HG03280 (cell line): ENCODE measurements at regions not wholly inside any gene's neighbourhood (a gene's known extent, or its start where the extent isn't known, plus 50 kb on each side); places are given as distances from the start of the nearest gene placed in this dataset.
"Not testable (repeated sequence)": the region's sequence is repeated elsewhere in the genome, so short reads cannot be mapped to it uniquely, and the experiment has no call there.

Experiments
- ATAC-seq: cut with Tn5 transposase; IDR thresholded peaks from one replicate; pipeline ENCODE4 v1.9.1; 2021; ENCODE audit warnings: mild to moderate bottlenecking, moderate library complexity; ENCODE audit not compliant: unreplicated experiment

GRCh38 chr7:80082213-80082612 is 52.4 kb upstream of the GNAI1 start:
- no peak for ATAC-seq

- ATAC-seq = no peak
Measured at GRCh38 chr7:80078886-80079285, 55.7 kb upstream of the GNAI1 start.

DNA sequence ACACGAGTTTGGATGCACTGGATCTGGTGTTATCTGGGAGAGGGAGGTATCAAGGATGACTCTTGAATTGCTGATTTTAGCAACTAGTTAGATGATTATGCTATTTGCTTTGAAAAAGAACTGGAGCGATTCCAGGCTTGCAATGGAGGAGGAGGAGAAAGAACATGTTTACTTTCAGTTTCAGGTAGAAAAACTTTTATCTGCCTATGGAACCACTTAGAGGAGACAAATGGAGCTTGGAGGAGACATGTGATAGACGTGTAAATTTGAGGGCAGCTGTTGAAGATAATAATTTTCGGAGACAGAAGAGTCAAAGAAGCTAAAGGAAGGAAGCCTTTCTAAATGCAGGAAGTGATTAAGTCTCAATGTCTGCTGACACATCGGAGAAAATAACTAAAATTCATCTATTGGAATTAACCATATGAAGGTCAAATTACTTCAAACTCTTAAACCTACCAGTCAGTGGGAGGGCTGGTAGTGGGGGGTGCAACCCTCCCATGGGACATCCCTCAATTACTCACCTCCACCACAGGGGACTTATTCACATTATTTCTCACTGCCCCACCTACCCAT is 56.4 kb upstream of the GNAI1 start:
- ATAC-seq = no peak

DNA sequence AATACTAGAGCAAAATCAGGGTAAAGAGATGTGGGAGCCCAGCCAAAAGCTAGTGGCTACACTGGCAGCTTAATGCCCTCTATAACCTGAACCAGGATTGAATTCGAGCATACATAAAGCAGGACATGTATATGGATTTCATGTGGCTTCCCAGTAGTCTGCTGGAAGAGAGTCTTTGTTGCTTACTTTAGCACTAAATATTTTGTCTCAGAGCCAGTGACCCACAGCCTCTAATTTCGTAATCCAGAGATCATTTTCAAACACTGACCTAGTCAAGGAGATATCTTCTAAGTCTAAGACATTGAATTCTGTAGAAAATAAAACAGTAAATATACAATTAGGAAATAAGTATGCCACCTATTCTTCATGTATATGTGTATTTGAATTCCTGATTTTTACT is 64.2 kb upstream of the GNAI1 start:
- no peak for ATAC-seq

GRCh38 chr7:80066639-80067038 is 68.0 kb upstream of the GNAI1 start:
- no peak for ATAC-seq

- no peak for ATAC-seq
Measured at GRCh38 chr7:80063834-80064233, 70.8 kb upstream of the GNAI1 start.

- no peak for ATAC-seq
Measured at GRCh38 chr7:80060218-80060806, 74.3 kb upstream of the GNAI1 start.

DNA sequence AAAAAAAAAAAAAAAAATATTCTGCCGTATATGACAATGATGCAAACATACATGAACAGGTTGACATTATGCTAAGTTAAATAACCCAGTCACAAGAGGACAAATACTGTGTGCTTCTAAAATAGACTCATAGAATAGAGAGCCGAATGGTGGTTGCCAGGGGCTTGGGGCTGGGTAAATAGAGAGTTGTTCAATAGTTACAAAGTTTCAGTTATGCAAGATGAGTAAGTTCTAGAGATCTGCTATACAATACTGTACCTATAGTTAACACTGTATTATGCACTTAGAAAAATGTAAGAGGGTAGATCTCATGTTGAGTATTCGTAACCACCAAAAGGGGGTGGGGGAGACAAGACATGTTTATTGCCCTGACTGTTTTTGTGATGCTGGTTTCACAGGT is 77.1 kb upstream of the GNAI1 start:
- no peak for ATAC-seq

DNA sequence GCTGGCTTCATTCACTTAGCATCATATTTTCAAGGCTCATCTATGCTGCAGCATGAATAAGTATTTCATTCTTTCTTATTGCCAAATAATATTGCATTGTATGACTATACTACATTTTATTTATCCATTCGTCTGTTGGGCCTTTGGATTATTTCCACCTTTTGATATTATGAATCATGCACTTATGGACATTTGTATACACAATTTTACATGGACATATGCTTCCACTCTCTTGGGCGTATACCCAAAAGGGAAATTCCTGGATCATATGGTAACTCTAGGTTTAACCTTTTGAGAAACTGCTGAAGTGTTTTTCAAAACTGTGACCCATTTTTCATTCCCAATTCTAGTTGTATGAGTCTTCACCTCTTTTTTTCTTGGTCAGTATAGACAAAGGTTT is 80.3 kb upstream of the GNAI1 start:
- no peak for ATAC-seq

DNA sequence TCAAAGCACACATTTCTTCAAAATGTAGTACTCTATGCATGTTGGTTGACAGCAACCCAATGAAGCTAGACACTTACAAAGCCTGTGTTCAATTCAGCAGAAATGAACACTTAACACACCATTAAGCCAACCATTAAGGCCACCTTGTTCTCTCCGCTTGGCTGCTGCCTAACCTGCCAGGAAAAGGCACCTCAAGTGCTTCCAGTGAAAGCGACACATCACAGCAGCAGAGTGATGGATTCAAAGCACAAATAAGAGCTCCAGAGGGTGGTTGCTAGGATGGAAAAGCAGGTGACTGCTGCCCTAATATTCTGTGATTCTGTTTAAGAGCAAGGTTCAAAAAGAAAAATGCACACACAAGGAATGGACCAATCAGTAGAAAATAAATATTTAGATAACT is 81.5 kb upstream of the GNAI1 start:
- ATAC-seq = no peak

DNA sequence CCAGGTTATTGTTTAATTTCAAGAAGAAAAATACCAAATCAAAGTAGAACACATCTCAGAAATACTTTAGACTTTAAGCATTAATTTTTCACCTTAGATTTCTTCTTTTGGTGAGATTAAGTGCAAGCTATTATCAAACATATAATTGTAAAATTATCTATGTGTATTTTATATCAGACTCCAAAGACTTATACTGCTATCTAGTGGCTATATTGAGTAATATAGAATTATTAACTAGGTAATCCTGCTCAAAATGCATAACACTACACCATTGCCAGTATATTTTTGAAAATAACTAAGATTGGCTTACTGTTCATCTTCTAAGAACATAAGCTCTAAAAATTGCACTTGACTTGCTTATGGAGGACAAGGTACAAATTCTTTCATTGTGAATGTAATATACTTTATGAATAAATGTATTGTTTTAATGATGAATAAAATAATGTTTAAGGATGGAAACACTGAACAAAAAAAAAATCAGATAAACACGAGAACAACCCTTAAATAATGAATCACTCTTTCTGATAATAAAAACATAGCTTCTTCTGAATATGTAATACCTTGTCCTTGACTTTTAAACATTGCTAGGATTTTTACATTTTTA is 86.7 kb upstream of the GNAI1 start:
- no peak for ATAC-seq

DNA sequence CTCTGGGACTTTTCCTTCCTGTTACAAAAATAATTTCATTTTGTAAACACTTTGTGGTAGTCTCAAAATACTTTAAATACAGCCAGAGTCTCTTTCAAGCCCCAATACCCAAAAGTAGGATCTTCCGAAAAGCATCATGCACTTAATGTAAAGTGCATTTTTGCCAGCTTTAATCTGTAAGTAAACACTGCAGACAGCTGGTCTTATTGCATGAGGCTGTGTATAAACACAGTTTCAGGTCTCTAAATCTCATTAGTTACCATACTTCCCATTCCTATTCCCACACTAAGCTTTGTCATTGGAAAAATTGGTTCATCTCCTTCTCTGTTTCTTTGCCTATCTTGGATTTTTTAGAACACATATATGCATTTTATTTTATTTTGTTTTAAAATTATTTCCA is 87.6 kb upstream of the GNAI1 start:
- no peak for ATAC-seq

DNA sequence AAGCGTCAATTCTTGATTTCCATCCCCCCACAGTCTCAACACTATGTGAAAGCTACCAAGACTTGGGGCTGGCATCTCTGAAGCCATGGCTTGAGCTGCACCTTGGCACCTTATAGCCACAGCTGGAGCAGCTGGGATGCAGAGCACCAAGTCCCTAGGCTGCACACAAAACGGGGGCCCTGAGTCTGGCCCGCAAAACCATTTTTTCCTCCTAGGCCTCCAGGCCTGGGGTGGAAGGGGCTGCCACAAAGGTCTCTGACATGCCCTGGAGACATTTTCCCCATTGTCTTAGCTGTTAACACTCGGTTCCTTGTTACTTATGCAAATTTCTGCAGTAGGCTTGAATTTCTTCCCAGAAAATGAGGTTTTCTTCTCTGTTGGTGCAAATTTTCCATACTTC is 89.8 kb upstream of the GNAI1 start:
- ATAC-seq = no peak

- no peak for ATAC-seq
Measured at GRCh38 chr7:80040752-80041151, 93.9 kb upstream of the GNAI1 start.

DNA sequence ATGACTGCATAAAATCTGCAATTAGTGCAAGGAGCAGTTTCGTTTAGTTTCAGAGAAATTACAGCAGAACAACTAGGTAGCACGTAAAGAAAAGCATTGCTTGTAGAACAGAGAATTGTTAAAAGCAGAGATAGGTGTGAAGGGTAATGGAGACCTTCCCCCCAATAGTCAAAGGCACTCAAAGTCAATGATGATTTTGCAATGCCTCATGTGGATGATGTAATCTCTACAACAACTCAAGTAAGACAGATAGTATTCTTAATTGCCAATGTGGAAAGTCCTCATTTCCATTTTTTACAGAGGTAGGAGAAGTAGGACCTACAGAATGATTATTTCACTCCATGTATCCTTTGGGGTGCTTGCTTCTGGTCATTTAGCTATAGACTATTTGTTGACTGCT is 94.3 kb upstream of the GNAI1 start:
- ATAC-seq = no peak

GRCh38 chr7:80039251-80039884 is 95.3 kb upstream of the GNAI1 start:
- no peak for ATAC-seq

DNA sequence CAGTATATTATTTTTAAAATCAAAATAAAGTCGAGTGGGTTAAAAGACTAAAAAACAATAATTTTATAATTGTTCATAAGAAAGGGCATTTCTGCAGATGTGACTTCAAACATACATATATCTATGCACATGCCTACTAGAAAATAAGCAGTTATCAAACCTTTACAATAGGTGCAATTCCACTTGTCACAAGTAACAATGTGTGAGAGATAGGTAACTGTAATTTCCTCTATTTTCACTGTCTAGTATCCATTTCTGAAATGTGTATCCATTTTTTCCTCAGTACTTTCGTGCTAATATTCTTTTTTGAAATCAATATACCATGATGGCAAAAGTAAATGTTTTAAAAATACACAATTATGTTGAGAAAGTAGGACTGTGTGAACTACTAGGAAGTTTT is 96.9 kb upstream of the GNAI1 start:
- ATAC-seq = no peak

DNA sequence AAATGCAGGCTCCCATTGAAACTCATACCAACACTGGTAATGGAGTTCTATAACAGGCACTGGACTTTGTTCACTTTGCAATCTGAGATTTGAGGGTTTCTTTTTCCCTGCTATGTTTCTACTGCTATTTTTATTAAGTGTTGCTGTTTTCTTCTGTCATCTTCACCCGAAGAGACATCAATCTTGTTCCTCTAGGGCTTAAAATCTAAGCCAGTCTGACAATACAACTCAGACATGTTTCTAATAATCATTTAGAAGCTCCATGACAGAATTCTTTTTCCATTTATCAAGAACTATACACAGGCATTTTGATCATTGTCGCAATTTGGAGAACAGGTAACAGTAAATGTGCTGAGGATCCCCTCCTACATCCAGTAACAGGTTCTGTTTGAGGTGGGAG is 98.5 kb upstream of the GNAI1 start:
- no peak for ATAC-seq

- ATAC-seq = no peak
Measured at GRCh38 chr7:80028717-80029116, 105.9 kb upstream of the GNAI1 start.

DNA sequence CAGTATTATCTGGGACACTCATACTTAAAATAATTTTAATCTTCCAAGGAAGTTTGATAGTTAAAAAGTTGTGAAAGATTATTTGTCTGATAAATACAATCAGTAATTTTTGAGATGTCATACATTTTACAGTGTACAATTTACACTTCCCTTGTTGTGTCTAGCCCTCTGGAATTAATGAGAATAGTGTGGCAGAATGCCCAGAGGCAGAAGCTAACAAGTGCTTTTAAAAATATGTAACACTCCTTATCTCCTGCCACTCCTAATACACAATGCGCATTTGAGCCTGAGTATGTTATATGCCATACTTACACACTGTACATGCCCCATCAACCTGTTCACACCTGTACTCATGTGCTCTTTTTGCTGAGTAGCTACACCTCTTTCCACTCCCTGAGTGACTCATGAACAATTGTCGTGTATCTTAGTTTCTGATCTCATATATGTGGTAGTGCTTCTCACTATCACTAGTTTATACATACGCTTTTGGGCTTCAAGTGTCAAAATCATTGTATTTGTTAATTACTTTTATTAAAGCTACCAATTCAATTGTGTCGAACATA is 106.9 kb upstream of the GNAI1 start:
- ATAC-seq = no peak

DNA sequence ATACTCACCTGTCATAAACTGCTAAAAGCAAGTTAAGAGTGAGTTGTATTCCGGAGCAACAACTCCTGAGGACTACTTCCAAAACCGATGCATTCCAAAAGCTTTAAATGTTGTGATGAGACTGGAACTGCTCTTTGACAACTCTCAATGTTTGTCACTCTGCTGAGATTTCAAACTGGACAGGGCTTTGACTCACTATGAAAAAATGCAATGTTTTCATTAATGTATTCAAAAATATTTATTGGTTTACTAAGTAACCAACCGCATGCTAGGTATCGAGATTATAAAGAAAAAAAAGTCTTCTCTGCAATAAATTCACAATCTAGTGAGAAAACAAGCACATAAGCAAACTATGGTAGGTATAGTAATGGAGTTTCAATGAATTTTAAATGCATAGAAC is 107.9 kb upstream of the GNAI1 start:
- ATAC-seq = no peak

GRCh38 chr7:80020277-80020676 is 114.4 kb upstream of the GNAI1 start:
- ATAC-seq = not testable (repeated sequence)
